Astrocyte of the cerebellum (primary cell): ENCODE measurements at regions not wholly inside any gene's neighbourhood (a gene's known extent, or its start where the extent isn't known, plus 50 kb on each side); places are given as distances from the start of the nearest gene placed in this dataset.

Experiments
- DNase-seq: peaks from one replicate; pipeline ENCODE4 v3.0.0-alpha.2; 2011; ENCODE audit warnings: low read depth
- H3K4me3 ChIP-seq: 2 replicates; pipeline ENCODE4 v1.5.1; 2011; ENCODE audit warnings: mild to moderate bottlenecking, low read depth, low read length, moderate library complexity
- in situ Hi-C: cut with HindIII; loops from 2 replicates; pipeline ENCODE4 v1.10.0; 2017; ENCODE audit warnings: low sequenced_read_pairs
- TF ChIP-seq, protein P1 (sequence below): IDR thresholded peaks from 2 replicates; pipeline ENCODE4 v1.5.1; 2012; ENCODE audit warnings: low read length, low read depth, moderate library complexity, mild to moderate bottlenecking; ENCODE audit errors: missing control alignments

DNA sequence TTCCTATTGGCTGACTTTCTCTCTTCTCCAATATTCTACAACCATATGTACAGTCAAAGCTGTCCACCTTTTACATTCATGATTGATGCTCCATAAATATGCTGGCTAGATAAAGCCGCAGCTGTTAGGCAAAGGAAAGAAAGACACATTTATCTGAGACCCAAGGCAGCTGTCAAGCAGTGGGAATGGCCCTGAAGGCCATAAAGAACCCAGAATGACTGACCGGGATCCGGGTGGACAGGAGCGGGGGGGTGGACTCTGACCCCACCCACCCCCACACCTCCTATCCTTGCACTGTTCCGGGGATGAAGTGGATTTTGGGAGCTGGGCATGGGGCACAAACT lies 116.4 kb downstream of the RTP5 start:
- H3K4me3 ChIP-seq = no peak overlapping the region
- TF ChIP-seq, protein P1, sequence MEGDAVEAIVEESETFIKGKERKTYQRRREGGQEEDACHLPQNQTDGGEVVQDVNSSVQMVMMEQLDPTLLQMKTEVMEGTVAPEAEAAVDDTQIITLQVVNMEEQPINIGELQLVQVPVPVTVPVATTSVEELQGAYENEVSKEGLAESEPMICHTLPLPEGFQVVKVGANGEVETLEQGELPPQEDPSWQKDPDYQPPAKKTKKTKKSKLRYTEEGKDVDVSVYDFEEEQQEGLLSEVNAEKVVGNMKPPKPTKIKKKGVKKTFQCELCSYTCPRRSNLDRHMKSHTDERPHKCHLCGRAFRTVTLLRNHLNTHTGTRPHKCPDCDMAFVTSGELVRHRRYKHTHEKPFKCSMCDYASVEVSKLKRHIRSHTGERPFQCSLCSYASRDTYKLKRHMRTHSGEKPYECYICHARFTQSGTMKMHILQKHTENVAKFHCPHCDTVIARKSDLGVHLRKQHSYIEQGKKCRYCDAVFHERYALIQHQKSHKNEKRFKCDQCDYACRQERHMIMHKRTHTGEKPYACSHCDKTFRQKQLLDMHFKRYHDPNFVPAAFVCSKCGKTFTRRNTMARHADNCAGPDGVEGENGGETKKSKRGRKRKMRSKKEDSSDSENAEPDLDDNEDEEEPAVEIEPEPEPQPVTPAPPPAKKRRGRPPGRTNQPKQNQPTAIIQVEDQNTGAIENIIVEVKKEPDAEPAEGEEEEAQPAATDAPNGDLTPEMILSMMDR = no peak
- in situ Hi-C loops = no loop called here
- DNase-seq = no peak

DNA sequence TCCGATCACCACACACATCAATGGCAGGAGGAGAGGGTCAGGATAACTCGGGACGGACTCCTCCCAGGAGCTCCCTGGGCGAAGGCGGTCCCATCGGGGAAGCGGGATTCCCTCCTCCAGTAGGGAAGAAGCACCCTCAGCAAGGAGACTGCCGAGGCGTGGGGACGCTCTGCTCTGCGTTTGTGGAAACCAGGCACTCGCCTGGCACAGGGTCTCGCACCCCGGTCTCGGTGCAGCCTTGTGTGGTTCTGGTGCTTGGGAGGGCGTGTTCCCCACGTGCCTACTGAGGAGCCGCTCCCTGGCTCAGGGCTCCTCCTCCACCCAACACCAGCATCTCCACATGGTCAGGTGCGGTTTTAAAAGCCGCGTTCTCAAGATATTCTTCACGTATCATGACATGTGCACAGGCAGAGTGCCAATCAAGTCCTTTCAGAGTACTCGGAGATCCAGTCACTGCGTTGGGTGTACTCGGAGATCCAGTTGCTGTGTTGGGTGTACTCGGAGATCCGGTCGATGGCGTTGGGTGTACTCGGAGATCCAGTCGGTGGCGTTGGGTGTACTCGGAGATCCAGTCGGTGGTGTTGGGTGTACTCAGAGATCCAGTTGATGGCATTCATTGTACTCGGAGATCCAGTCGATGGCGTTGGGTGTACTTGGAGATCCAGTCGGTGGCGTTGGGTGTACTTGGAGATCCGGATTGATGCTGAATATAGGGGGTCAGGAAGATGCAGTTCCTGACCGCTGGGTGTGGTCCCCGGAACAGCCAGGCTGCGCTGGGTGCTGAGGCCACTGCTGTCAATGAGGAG lies 117.5 kb downstream of the RTP5 start:
- TF ChIP-seq, protein P1 = no peak
- H3K4me3 ChIP-seq = no peak overlapping the region
- in situ Hi-C loops = no loop called here
- DNase-seq = no peak

DNA sequence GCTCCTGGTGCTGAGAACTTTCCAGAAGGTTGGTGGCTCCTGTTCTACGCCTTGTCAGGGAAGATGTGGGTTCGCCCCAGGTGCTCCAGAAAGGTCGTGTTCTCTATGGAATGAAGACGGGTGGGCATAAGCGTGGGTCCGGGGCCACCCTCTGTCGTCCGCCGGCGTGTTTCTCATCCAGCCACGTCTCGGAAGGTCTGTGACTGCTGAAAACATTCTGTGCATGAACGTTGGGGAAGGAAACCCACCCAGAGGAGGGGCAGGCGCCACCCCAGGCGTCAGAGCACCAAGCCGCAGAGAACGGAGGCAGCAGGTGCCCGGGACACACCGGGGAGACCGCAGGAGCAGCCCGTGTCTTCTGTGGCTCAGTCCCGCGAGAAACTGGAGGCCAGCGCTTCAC lies 118.2 kb downstream of the RTP5 start:
- TF ChIP-seq, protein P1 = no peak
- in situ Hi-C loops = no loop called here
- DNase-seq = no peak
- H3K4me3 ChIP-seq = no peak overlapping the region

DNA sequence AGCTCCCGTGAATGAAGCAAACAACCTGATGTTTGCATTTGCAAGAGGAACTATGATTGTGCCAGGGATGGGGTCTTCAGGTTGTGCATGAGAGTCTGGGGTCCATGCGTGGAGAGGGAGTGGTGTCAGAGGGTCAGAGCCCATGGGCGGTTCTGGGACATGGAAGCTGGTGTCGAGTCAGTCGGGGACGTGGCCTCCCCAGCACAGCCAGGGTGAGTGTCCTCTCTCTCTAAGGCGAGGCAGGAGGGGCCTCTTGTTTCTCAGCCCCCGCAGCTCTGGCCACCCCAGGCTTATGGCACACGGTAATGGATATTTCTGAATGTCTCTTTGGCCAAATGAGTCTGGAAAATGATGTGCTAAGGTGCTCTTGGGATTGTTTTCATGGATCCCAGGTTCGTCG lies 118.6 kb downstream of the RTP5 start:
- H3K4me3 ChIP-seq = no peak overlapping the region
- no peak for DNase-seq
- in situ Hi-C loops = no loop called here
- TF ChIP-seq, protein P1 = no peak

DNA sequence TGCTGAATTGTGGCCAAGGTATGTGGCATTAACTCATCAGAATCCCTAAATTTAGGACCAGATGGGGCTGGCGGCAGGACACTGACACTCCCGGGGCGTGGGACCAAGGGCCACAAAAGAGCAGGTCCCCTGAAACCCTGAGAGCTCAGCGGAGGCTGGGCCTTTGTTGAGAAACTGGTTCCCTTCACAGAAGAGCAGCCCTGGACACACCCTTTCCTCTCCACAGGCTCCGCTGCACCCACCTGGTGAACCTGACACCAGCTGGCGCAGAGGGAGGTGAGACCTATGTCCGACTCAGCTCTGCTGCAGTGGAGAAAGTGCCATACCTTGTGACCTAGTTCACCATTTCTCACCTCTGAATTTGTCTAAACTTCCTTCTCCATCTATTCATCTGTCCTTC lies 119.5 kb downstream of the RTP5 start:
- in situ Hi-C loops = no loop called here

DNA sequence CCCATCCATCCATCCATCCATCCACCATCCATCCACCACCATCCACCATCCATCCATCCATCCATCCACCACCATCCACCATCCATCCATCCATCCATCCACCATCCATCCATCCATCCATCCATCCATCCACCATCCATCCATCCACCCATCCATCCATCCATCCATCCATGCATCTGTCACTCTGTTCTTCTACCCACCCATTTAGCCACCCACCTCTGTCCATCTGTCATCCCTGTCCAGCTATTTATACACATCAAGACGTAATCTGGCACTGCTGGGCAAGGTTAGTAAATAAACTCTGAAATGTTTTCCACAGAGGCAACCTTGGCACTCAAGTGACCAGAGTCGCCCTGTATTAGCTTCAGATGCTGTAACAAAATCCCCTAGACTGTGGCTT lies 120.9 kb downstream of the RTP5 start:
- in situ Hi-C loops = no loop called here
- DNase-seq = no peak
- no peak overlapping the region for H3K4me3 ChIP-seq
- TF ChIP-seq, protein P1 = no peak

More for the DNA sequence above, 119.5 kb downstream of the RTP5 start:
- DNase-seq = no peak
- TF ChIP-seq, protein P1 = no peak
- no peak overlapping the region for H3K4me3 ChIP-seq

DNA sequence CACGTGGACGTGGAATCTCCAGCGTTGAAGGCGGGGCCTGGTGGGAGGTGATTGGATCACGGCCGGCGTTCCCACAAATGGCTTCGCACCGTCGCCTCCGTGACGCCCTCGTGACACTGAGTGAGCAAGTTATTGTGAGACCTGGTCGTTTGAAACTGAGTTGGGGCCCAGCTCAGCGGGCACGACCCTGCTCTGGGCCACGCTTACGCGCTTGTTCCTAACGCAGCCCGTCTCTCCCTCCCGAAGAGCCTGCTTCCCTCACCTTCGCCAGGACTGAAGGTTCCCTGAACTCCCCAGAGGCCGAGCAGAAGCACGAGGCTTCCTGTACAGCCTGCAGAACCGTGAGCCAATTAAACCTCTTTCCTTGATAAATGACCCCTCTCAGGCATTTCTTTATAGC lies 121.8 kb downstream of the RTP5 start:
- no peak for DNase-seq
- TF ChIP-seq, protein P1 = no peak
- in situ Hi-C loops = no loop called here
- H3K4me3 ChIP-seq = no peak overlapping the region
